ENCODE measurements at regions not wholly inside any gene's neighbourhood (a gene's known extent, or its start where the extent isn't known, plus 50 kb on each side); places are given as distances from the start of the nearest gene placed in this dataset.

- TF ChIP-seq CTCF (IDR thresholded peaks at IDR 0.05; ENCODE audit: poor library complexity) (no peak), EZH2phosphoT487 (IDR thresholded peaks at IDR 0.05; ENCODE audit: low read depth, severe bottlenecking, unreplicated experiment) (no peak)
Observed at GRCh38 chr5:168073311-168073710, 218.1 kb upstream of the WWC1 start.

All from hepatocyte (in vitro differentiated cells).